Muscle of arm (tissue), 1 donor: ENCODE measurements at regions not wholly inside any gene's neighbourhood (a gene's known extent, or its start where the extent isn't known, plus 50 kb on each side); places are given as distances from the start of the nearest gene placed in this dataset.
"Not testable (repeated sequence)": the region's sequence is repeated elsewhere in the genome, so short reads cannot be mapped to it uniquely, and the experiment has no call there.

Experiments used
- DNase-seq: peaks from one replicate; pipeline ENCODE4 v3.0.0-alpha.2; 2013

DNA sequence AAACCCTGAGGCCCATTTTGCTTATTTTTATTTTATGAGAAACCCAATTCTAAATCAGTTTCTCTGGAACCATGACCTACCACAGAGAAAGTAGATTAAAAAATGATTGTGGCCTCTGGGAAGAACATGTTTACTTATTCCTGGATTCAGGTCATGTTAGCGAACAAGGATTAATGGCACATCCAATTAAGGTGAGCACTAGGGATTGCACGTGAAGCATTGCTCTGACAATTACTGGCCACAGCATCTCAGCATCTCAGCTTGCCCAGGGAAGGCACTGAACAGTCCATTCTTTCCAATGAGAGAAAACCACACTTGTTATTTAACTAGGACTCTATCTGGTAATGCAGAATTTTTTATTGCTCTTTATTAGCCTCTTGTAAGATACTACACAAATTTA, 119.8 kb downstream of the ZNF330 start:
- no peak for DNase-seq

DNA sequence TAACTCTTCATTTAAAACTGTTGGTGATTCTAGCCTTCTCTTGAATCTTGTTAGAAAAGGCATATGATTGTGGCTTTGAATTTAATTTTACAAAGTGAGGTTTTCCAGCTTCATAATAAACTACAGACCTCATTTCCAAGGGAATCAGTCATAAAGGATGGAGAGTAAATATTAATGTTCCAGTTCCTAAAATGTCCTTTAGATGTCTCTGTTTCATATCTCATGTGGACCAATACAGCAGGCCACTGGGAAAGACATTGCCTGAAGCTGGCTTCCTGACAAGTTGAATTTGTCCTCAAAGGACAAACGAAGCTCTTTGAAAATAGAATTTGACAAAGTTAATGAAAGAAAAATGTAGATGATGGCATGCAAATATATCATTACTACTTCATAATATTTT, 125.4 kb downstream of the ZNF330 start:
- peak; percentile 70 for DNase-seq

DNA sequence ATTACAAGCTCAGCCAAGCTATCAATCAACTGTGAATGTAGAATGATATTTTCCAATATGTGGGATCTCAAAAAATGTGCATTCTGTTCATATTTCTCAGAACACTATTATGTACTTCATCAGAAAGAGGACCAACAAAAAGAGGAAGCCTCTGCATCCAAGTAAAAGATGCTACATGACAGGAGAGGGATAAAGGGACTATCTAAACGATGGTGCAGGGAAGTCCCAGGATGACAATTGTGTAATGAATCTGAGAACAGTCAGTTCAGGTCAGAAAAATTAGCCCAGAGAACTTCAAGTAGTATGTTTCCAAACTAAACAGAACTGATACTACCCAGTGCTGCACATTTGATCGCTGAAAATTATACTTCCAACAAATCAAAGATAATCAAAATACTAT, 127.0 kb downstream of the ZNF330 start:
- no peak for DNase-seq

DNA sequence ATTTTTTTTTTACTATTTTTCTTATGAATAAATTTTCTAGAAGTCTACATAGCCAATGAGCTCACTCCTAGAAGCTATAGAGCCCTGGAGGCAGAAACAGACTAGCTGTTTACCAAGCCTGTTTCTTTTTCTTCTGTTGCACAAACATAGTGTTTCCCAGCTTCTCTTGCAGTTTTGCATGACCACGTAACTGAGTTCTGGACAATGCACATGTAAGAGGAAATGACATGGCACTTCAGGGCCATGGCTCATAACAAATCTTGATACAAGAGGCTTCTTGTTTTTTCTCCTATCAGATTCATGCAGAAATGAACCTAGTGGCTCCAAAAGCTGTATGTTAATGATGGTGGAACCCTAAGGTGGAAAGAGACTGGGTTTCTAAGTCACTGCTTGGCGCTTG, 127.4 kb downstream of the ZNF330 start:
- DNase-seq: no peak

DNA sequence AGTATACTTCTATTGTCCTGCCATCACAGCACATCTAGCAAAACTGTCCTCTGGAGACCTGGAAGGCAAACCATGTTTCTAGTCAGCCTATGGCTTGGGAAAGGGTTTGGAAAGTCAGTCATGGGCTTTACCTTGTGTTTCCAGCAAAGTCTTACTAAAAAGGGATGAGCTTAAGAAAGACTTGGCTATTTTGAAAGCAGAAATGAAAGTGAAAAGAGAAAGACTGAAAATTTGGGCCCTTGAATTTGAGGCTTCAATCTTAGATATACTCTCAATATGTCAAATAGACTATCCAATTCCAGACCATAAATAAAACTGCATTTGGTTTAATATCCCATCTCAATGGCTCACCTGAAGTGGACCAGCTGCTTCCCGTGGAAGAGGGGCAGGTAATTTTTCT, 127.9 kb downstream of the ZNF330 start:
- no peak for DNase-seq

DNA sequence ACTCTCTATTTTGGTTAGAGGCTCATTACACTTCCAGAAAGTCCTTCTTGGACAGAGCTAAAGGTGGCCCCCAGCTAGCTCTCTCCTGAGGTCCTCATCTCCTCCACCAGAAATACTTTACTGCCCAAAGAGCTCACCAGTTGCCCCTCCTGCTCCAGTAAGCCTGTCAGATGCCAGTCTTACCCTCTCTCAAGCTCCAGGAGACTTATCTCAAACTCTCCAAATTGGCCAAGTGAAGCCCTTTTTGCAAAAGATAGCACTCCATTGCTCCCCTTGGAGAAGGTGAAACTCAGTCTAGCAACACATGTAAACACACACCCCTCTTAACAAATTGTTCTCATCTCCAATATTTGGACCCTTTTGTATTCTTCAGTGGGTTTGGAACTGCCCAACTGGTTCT, 128.5 kb downstream of the ZNF330 start:
- DNase-seq: no peak

DNA sequence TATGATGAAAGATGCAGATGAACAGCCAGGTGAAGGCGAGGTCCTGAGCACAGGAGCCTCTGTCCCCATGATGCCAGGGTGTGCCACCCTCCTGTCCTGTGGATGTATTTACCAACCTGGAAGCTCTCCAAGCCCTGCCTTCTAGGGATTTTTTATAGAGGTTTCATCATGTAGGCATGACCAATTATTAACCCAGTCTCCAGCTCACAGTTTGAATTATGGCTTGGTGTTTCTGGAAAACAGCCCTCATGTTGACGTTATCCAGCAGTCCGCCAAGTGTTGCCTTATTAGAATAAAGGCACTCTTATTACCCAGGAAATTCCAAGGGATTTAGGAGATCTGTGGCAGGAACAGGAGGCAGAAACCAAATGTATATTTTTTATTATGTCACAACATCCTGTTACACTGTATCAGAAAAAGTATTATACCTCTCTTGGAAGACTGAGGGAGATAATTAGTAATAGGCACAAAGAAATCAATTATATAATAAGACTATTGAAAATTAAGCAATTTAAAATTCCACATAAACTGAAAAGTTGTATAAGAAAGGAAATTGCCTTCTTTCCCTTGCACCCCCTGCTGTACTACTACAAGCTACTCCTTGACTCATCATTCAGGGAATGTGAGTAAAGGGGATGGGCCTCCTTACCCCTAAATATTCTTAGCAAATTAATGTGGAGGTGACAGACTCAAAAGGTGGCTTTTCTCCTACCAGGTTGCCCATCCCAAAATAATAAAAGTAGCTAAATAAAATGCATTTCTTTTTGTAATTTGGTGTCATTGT, 129.6 kb downstream of the ZNF330 start:
- DNase-seq: no peak

DNA sequence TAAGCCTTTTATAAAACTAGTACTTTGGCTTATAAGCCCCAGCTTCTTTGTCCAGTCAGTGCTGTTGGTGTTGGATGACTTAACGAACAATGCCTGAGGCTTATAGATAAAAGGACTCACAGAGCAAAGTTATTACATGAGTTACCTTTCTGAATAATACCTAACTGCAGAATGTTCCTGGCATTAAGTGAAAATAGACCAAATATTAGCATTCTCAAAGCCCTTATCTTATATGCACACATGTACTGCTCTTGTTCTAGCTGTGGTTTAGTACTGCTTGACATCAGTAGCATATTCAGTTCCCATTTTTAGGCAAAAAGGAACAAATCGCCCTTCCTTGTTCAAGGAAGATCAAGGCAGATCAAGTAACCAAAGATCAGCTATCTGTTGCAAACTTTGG, 131.6 kb downstream of the ZNF330 start:
- no peak for DNase-seq

DNA sequence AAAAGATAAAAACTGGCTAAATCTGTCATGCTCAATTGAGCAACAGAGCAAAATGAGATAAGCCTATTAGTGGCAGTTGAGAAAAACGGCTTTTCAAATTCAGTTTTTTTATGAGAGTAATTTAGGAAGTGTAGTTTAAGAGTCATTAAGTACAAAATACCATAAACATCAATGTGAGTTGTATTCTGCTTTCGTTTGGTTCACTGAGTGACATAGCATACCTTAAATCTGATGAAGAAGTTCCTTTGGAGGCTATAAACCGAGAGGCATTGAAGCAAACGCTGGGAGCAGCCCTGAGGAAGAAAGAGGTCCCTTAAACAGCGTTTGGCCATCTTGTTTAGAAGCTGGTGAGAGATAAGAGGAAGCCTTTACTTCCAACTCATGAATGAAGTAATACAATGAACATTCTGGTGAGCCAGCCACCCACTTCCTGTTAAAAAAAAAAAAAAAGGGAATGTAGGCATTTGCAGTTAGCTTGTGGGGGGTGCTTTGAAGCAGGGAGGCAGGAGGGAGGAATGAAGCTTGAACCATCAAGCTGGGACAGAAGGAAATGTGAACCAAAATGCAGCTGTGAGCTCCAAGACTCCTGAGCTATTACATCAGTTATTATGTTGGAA, 132.3 kb downstream of the ZNF330 start:
- DNase-seq: no peak

DNA sequence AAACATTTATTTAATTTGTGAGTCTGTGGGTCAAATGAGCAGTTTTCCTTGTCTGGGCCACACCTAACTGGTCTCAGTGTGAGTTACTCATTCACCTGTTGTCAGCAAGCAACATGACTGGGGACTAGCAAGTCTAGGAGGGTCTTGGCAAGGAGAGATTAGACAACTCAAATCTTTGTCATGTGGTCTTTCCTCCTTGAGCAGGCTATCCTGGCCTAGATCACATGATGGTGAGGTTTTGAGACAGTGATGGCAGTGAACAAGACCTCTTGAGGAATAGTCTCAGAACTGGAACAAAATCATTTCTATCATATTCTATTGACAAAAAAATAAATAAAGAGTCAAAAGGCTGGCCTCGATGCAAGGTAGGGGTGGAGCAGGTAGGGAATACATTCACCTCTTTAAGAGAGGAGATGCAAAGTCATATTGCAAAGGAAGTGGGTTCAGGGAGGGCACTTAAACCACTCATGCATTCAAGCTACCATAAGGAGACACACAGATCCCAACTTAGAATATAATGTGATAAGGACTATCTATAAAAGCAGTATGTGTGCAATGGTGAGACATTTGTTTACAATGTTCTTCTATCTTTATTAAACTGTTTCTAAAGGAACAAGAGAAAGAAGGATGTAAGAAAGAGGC, 135.7 kb downstream of the ZNF330 start:
- no peak for DNase-seq

DNA sequence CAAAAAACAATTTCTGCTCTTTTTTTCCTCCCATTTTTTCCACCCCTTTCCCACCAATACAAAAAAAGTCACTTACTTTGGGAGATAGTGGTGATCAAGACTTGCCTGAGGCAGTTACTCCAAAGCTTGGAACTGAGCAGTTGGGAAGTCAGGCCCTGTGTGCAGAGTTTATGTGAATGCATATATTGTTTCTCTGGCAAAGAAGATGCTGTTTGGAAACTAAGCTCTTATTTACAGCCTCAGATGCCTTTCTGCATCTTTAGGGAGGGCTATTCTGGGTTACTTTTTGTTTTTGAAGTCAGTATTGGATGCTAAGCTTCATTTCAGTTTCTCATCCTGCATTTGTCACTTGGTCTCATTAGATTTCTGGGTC, 136.3 kb downstream of the ZNF330 start:
- no peak for DNase-seq

DNA sequence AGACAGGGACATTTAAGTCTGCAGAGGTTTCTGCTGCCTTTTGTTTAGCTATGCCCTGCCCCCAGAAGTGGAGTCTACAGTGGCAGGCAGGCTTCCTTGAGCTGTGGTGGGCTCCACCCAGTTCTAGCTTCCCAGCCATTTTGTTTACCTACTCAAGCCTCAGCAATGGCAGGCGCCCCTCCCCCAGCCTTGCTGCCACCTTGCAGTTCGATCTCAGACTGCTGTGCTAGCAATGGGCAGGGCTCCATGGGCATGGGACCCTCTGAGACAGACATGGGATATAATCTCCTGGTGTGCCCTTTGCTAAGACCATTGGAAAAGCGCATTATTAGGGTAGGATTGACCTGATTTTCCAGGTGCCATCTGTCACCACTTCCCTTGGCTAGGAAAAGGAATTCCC, 147.5 kb downstream of the ZNF330 start:
- not testable (repeated sequence) for DNase-seq

DNA sequence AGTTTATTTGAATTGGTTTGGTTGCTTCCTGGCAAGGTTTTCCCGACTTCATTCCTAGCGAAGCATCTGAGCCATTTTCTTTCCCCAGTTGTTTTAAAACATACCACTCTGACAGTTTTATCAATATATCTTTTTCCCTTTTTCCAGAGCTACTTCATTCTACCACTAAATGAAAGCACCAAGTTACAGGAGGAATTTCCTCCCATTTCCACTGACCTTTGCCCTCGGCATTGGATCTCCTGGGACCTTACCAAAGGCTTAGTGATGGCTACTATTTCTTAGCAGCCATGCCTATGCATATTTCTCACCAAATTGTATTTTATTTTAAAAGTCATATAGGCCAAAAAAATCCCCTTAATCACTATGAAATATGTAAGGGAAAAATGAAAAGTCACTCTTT, 150.5 kb downstream of the ZNF330 start:
- DNase-seq: no peak

DNA sequence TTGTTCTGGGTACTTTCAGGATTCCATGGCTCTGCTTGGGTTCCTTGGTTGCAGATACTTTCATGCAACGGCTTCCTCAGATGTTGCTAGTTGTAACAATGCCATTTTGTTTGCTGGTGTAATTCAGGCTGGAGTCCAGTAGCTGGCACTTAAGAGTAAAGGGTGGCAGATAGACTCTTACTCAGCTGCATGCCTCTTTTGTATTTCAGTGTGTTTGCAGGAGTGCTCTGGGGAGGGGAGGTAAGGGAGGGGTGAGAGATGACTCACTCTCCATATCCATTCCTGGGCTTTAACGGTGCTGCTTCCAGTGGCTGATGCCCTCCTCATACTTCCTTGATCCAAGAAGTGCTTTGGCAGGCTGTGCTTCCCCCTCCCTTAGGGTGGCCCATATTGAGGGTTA, 155.2 kb downstream of the ZNF330 start:
- DNase-seq: no peak

DNA sequence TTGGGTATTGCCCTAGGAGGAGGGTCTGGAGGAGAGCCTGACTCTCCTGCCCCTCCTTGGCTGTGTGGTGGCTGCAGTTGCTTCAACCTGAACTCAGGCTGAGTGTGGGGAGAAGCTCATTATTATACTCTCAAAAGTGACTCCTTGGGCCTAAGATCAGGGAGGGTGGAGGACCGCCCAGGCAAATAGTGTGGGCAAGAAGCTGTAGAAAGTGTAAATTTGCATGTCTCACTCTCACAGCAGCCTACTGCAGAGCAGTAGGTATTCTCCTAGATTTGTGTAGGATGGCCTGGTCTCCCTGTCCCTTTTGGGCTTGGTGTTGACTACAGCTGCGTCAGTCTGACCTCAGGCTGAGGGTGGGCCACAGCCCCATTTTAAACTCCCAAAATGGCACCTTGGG, 156.1 kb downstream of the ZNF330 start:
- no peak for DNase-seq

DNA sequence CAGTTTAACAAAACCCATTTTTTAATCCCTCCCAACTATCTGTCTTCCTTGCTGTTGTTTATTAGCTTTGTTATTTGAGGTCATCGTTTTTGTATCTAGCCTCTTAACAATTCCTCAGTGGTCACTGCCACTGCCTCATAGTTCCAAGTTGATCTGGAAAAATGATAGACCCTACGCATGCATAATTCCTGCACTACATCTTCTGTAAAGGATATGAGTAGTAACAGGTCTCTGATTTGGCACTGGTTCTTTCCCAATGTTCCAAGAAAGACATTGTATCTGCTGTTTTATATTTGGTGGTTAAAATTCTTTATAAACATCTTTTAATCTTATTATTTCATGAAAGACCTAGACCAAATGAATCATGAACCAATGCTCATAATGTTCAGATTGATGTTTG, 166.6 kb downstream of the ZNF330 start:
- DNase-seq: no peak

DNA sequence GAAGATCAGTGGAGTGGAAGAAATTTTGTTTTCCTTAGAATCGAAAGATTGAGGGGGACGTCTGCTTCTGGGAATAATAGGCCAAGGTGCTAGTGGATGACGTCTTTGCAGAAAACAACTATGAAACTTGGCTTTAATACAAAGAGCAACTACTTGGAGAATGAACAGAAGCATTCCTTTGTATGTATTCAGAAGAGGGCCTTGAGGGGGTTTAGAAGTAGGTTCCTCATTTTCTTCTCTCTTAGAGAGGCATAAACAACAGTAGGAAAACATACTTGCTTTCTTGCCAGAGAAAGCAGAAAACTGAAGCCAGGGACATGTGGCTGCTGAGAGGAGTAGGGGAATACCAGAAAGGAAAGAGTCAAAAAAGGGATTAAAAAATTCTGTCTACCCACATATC, 167.8 kb downstream of the ZNF330 start:
- no peak for DNase-seq

DNA sequence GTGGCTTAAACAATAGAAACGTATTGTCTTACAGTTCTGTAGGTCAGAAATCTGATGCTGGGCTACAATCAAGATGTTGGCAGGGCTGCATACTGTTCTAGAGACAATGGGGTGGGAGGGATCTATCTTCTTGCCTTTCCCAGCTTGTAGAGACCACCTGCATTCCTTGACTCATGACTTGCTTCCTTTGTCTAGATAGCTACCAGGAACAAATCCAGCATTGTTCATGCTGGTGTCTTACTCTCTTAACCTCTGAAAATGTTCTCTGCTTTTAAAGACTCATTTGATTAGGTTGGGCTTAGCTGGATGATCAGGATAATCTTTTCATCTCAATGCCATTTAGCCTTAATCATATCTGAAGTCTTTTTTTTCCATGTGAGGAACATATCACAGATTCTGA, 169.0 kb downstream of the ZNF330 start:
- no peak for DNase-seq

DNA sequence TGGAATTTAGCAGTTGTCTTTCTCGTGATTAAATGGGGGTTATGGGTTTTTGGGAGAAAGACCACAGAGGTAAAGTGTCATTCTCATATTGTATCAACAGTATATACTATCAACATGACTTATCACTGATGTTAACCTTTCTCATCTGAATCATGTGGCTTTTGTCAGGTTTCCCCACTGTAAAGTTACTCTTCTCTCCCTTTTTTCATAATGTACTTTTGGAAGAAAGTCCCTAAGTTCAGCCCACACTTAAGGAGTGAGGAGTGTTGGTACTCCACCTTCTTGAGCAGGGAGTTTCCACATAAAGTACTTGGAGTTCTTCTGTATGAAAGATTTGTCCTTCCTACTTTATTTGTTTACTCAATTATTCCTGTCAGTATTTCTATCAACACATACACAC, 169.9 kb downstream of the ZNF330 start:
- no peak for DNase-seq

DNA sequence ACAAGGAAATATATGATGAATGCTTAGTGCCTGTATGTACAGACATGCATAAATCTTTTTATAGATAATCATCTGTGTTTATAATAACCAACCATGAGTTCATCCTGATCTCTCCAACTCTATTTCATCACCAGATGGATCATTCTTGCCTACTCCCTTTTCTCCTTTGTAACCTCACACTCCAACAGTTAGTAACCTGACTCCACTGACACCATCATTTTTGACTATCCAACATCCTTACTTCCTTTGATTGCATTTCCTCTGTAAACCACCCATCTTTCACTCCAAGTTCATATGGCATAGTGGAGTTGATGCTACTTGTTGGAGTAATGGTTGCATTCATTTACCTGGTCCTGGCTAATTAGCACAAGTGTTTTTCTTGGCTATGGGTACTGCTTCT, 170.6 kb downstream of the ZNF330 start:
- DNase-seq: no peak

DNA sequence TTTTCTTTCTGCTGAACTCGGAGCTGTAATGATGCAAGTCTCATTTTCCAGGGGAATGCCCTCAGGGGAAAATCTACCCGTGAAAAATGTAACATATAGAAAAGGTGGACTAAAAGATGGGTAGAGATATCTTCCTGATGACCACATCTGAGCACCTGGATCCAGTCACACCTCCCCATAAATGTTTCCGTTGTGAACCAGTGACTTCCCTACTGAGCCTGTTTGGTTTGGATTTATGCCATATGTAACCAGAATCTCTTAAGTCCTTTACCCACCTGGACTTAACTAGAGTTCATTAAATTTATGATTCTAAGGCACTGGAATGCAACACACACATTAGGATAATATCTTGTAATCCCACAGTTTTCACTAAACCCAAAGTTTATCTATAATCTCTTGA, 171.1 kb downstream of the ZNF330 start:
- no peak for DNase-seq

DNA sequence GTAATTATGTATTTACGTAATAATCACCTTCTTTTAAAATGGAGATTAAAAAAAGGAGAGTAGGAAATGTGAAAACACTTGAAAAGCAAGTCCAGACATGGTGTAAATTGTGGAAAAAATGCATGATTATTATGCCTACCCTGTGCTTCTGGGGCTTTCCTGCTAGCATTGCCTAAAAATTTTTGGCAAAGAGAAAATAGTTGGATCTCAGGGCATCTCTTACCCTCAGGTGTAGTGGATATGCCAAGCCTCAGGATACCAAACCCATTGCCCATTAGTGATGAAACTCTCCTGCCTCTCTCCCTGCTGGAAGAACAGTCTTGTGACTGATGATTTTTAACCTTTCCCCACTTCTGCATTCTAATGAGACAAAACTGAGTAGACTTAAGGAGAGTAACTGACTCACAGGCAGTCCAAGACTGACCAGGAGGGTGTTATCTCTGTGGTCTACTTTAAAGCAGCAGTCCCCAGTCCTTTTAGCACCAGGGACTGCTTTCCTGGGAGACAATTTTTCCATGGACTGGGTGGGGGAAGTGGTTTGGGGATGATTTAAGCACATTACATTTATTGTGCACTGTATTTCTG, 174.6 kb downstream of the ZNF330 start:
- DNase-seq: no peak

DNA sequence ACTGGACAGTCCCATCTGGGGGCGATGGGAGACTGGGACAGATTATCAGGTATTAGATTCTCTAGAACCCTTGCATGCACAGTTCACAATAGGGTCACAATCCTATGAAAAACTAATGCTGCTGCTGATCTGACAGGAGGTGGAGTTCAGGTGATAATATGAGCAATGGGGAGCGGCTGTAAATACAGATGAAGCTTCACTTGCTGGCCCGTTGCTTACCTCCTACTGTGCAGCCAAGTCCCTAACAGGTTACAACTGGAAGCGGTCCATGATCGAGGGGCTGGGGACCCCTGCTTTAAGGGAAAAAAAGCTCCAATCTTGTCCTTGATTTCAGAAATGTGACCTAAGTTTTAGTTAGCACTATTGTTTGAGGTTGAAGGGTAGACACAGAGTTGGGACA, 175.2 kb downstream of the ZNF330 start:
- DNase-seq: no peak
